NCI-H69 (cell line): ENCODE measurements at regions not wholly inside any gene's neighbourhood (a gene's known extent, or its start where the extent isn't known, plus 50 kb on each side); places are given as distances from the start of the nearest gene placed in this dataset.

Experiments used
- DNase-seq: peaks from one replicate; lab custom pipeline; 2025; lab: John Stamatoyannopoulos, UW

- peak; percentile 22 for DNase-seq
These were observed 108.1 kb downstream of the DHX15 start for GRCh38 chr4:24476282-24476681.

- DNase-seq: peak; percentile 72
These were observed 108.6 kb downstream of the DHX15 start for GRCh38 chr4:24475756-24476155.

- peak; percentile 56 for DNase-seq
These were observed 111.0 kb downstream of the DHX15 start for GRCh38 chr4:24473309-24473721.

GRCh38 chr4:24472514-24473308 lies 111.6 kb downstream of the DHX15 start:
- peak; percentile 81 for DNase-seq

- DNase-seq: peak; percentile 42
These were observed 112.2 kb downstream of the DHX15 start for GRCh38 chr4:24472161-24472510.

- peak; percentile 41 for DNase-seq
These were observed 112.7 kb downstream of the DHX15 start for GRCh38 chr4:24471486-24472160.

- peak; percentile 69 for DNase-seq
These were observed 113.5 kb downstream of the DHX15 start for GRCh38 chr4:24470666-24471485.

- DNase-seq: no peak
These were observed 116.3 kb downstream of the DHX15 start for GRCh38 chr4:24468071-24468470.

GRCh38 chr4:24464566-24464965 lies 119.8 kb downstream of the DHX15 start:
- no peak for DNase-seq

- DNase-seq: no peak
These were observed 127.9 kb downstream of the DHX15 start for GRCh38 chr4:24456431-24456830.

GRCh38 chr4:24453951-24454350 lies 130.4 kb downstream of the DHX15 start:
- DNase-seq: no peak

GRCh38 chr4:24451870-24452269 lies 132.5 kb downstream of the DHX15 start:
- DNase-seq: no peak

GRCh38 chr4:24443200-24443599 lies 141.2 kb downstream of the DHX15 start:
- peak; percentile 8 for DNase-seq

GRCh38 chr4:24440765-24441164 lies 143.6 kb downstream of the DHX15 start:
- DNase-seq: no peak

GRCh38 chr4:24434241-24434640 lies 150.1 kb downstream of the DHX15 start:
- DNase-seq: no peak

GRCh38 chr4:24433515-24434214 lies 150.7 kb downstream of the DHX15 start:
- peak; percentile 36 for DNase-seq

- DNase-seq: no peak
These were observed 155.5 kb downstream of the DHX15 start for GRCh38 chr4:24428850-24429249.

GRCh38 chr4:24426557-24426956 lies 157.8 kb downstream of the DHX15 start:
- no peak for DNase-seq

- DNase-seq: no peak
These were observed 158.5 kb downstream of the DHX15 start for GRCh38 chr4:24425863-24426262.

- no peak for DNase-seq
These were observed 160.7 kb downstream of the DHX15 start for GRCh38 chr4:24423670-24424069.

GRCh38 chr4:24422644-24423043 lies 161.7 kb downstream of the DHX15 start:
- no peak for DNase-seq
